Naive thymus-derived CD4-positive, alpha-beta T cell (primary cell): ENCODE measurements at regions not wholly inside any gene's neighbourhood (a gene's known extent, or its start where the extent isn't known, plus 50 kb on each side); places are given as distances from the start of the nearest gene placed in this dataset.
"Not testable (repeated sequence)": the region's sequence is repeated elsewhere in the genome, so short reads cannot be mapped to it uniquely, and the experiment has no call there.

Source experiments
- ATAC-seq: fragments of 150-1000 bp; cut with Tn5 transposase; 2 replicates; pipeline ENCODE4 v1.10.0; 2021; ENCODE audit warnings: mild to moderate bottlenecking, moderate library complexity
- CTCF ChIA-PET: fragments of 350-600 bp; sonication (Branson Sonifier 250); formaldehyde crosslinking; loops from one replicate; lab custom pipeline; 2021; ENCODE audit warnings: antibody characterized with exemption; lab: Charles Lee
- POLR2A ChIA-PET: fragments of 350-600 bp; sonication (Branson Sonifier 250); formaldehyde crosslinking; loops from one replicate; lab custom pipeline; 2021; ENCODE audit warnings: antibody characterized with exemption, inconsistent platforms; lab: Charles Lee
- DNase-seq, 9 donors: peaks; one replicate each; pipeline versions ENCODE4 v3.0.0 to v3.0.0-alpha.2; 2020 to 2022; ENCODE audit warnings: mixed read lengths in 1 of 9
- H3K27ac ChIP-seq: one replicate; pipeline ENCODE4 v1.7.0; 2013; ENCODE audit warnings: mild to moderate bottlenecking, low read depth, low read length, moderate library complexity
- H3K27me3 ChIP-seq, 2 donors: one replicate each; pipeline ENCODE4 v1.7.0; 2013; ENCODE audit warnings: low read length in 2 of 2, mild to moderate bottlenecking in 2 of 2, moderate library complexity in 2 of 2; ENCODE audit not compliant: control insufficient read depth in 2 of 2, insufficient read depth in 2 of 2
- H3K36me3 ChIP-seq, 3 experiments: 1 replicate in 2 of 3; 2 replicates in 1 of 3; pipeline ENCODE4 v1.7.0; 2013; ENCODE audit warnings: low read length in 3 of 3, mild to moderate bottlenecking in 3 of 3, moderate library complexity in 1 of 3; ENCODE audit not compliant: insufficient read depth in 3 of 3, control insufficient read depth in 2 of 3
- H3K4me1 ChIP-seq, 2 donors: one replicate each; pipeline ENCODE4 v1.7.0; 2013; ENCODE audit warnings: low read length in 2 of 2, mild to moderate bottlenecking in 2 of 2, moderate library complexity in 1 of 2; ENCODE audit not compliant: control insufficient read depth in 2 of 2, insufficient read depth in 2 of 2
- H3K4me3 ChIP-seq: 2 replicates; pipeline ENCODE4 v1.7.0; 2013; ENCODE audit warnings: mild to moderate bottlenecking, low read length
- H3K9me3 ChIP-seq, 3 experiments: 1 replicate in 2 of 3; 2 replicates in 1 of 3; pipeline ENCODE4 v1.7.0; 2013; ENCODE audit warnings: low read length in 3 of 3; ENCODE audit not compliant: control insufficient read depth in 2 of 3
- H3K27ac Mint-ChIP-seq, 9 donors: one replicate each; pipeline ENCODE4 v1.8.0; 2020 to 2022; ENCODE audit warnings: mixed read lengths in 9 of 9, mild to moderate bottlenecking in 8 of 9, moderate library complexity in 5 of 9, inconsistent platforms in 2 of 9
- H3K27me3 Mint-ChIP-seq, 5 donors: one replicate each; pipeline ENCODE4 v1.8.0; 2021 to 2022; ENCODE audit warnings: mixed read lengths in 5 of 5, mild to moderate bottlenecking in 1 of 5
- H3K36me3 Mint-ChIP-seq, 5 donors: one replicate each; pipeline ENCODE4 v1.8.0; 2020 to 2022; ENCODE audit warnings: mixed read lengths in 5 of 5, mild to moderate bottlenecking in 3 of 5, inconsistent platforms in 1 of 5
- H3K4me1 Mint-ChIP-seq, 7 donors: one replicate each; pipeline ENCODE4 v1.8.0; 2020 to 2022; ENCODE audit warnings: mixed read lengths in 7 of 7, mild to moderate bottlenecking in 3 of 7, inconsistent platforms in 1 of 7
- H3K4me3 Mint-ChIP-seq, 10 donors: one replicate each; pipeline ENCODE4 v1.8.0; 2020 to 2022; ENCODE audit warnings: mild to moderate bottlenecking in 10 of 10, mixed read lengths in 10 of 10, moderate library complexity in 6 of 10, inconsistent platforms in 2 of 10
- H3K9me3 Mint-ChIP-seq, 11 donors: one replicate each; pipeline ENCODE4 v1.8.0; 2020 to 2022; ENCODE audit warnings: mixed read lengths in 11 of 11, mild to moderate bottlenecking in 4 of 11, inconsistent platforms in 1 of 11, moderate library complexity in 1 of 11
- intact Hi-C, 2 donors: fragments of 100-400 bp; cut with micrococcal nuclease; formaldehyde crosslinking; loops; one replicate each; pipeline ENCODE4 v1.15.1; 2023

- Mint-ChIP-seq H3K27me3 (no peaks in the 10 kb centered on the region), H3K4me1 (no peaks in the 10 kb centered on the region), H3K27ac (no peak overlapping the region), H3K9me3 (peaks cover 0 to 12% (median 1%) of the 10 kb centered on the region in 11 donors), H3K36me3 (no peaks in the 10 kb centered on the region), H3K4me3 (no peak overlapping the region)
- CTCF ChIA-PET = no interaction called here
- Histone ChIP-seq H3K36me3 (no peaks in the 10 kb centered on the region), H3K4me1 (no peaks in the 10 kb centered on the region), H3K9me3 (no peaks in the 10 kb centered on the region), H3K4me3 (no peak overlapping the region), H3K27me3 (no peaks in the 10 kb centered on the region), H3K27ac (no peak overlapping the region)
- DNase-seq (no peak), ATAC-seq (no peak)
- intact Hi-C loops = no loop called here
- POLR2A ChIA-PET = no interaction called here
Measured at GRCh38 chr10:64881257-64881656, 1360.1 kb downstream of the REEP3 start.

GRCh38 chr10:64896582-64896981 lies 1375.4 kb downstream of the REEP3 start:
- Mint-ChIP-seq H3K4me1 (no peaks in the 10 kb centered on the region), H3K27me3 (no peaks in the 10 kb centered on the region), H3K27ac (no peak overlapping the region), H3K9me3 (peaks cover 2 to 30% (median 16%) of the 10 kb centered on the region in 11 donors), H3K4me3 (no peak overlapping the region), H3K36me3 (no peaks in the 10 kb centered on the region)
- ChIA-PET POLR2A (no interaction called here), CTCF (no interaction called here)
- Histone ChIP-seq H3K9me3 (peaks cover 0 to 5% (median 0%) of the 10 kb centered on the region in 3 experiments), H3K4me3 (no peak overlapping the region), H3K27ac (no peak overlapping the region), H3K27me3 (no peaks in the 10 kb centered on the region), H3K4me1 (no peaks in the 10 kb centered on the region), H3K36me3 (no peaks in the 10 kb centered on the region)
- intact Hi-C loops = no loop called here
- no peak for DNase-seq
- ATAC-seq = no peak

- H3K4me3 ChIP-seq, intact Hi-C loops, H3K4me3 Mint-ChIP-seq, CTCF ChIA-PET, H3K27me3 ChIP-seq, H3K4me1 ChIP-seq, H3K27ac ChIP-seq, POLR2A ChIA-PET, H3K4me1 Mint-ChIP-seq, H3K27ac Mint-ChIP-seq, H3K27me3 Mint-ChIP-seq, H3K9me3 Mint-ChIP-seq, H3K36me3 ChIP-seq, H3K9me3 ChIP-seq, DNase-seq, H3K36me3 Mint-ChIP-seq, ATAC-seq: not testable (repeated sequence)
Measured at GRCh38 chr10:64906311-64906710, 1385.1 kb downstream of the REEP3 start.

- H3K4me3 Mint-ChIP-seq, CTCF ChIA-PET, POLR2A ChIA-PET: not testable (repeated sequence)
Measured at GRCh38 chr10:64924306-64924705, 1403.1 kb downstream of the REEP3 start.

GRCh38 chr10:64952042-64952441 lies 1430.8 kb downstream of the REEP3 start:
- no peaks in the 10 kb centered on the region for H3K4me1 Mint-ChIP-seq
- no peaks in the 10 kb centered on the region for H3K27me3 Mint-ChIP-seq
- peaks cover 1 to 27% (median 7%) of the 10 kb centered on the region in 11 donors for H3K9me3 Mint-ChIP-seq
- Histone ChIP-seq H3K4me3 (no peak overlapping the region), H3K27me3 (no peaks in the 10 kb centered on the region), H3K4me1 (no peaks in the 10 kb centered on the region), H3K9me3 (no peaks in the 10 kb centered on the region), H3K27ac (no peak overlapping the region), H3K36me3 (no peaks in the 10 kb centered on the region)
- no peaks in the 10 kb centered on the region for H3K36me3 Mint-ChIP-seq
- no peak overlapping the region for H3K4me3 Mint-ChIP-seq
- CTCF ChIA-PET = interaction anchor here (0.6 kb wide), 1 partner anchor 317 kb away, joined by 4 read pairs; no protein-coding TSS in a partner anchor
- intact Hi-C loops = no loop called here
- POLR2A ChIA-PET = no interaction called here
- no peak for ATAC-seq
- no peak for DNase-seq
- H3K27ac Mint-ChIP-seq = no peak overlapping the region

More at GRCh38 chr10:64924306-64924705, 1403.1 kb downstream of the REEP3 start:
- intact Hi-C loops, H3K4me1 ChIP-seq, H3K4me1 Mint-ChIP-seq, H3K9me3 ChIP-seq, H3K27ac ChIP-seq, H3K27me3 Mint-ChIP-seq, ATAC-seq, H3K36me3 ChIP-seq, H3K36me3 Mint-ChIP-seq, H3K27ac Mint-ChIP-seq, H3K27me3 ChIP-seq, DNase-seq, H3K4me3 ChIP-seq: not testable (repeated sequence)
- H3K9me3 Mint-ChIP-seq = peaks cover 0 to 29% (median 15%) of the 10 kb centered on the region in 11 donors

- Mint-ChIP-seq H3K36me3 (no peaks in the 10 kb centered on the region), H3K9me3 (peaks cover 0 to 17% (median 6%) of the 10 kb centered on the region in 11 donors), H3K27me3 (no peaks in the 10 kb centered on the region), H3K27ac (no peak overlapping the region), H3K4me1 (no peaks in the 10 kb centered on the region), H3K4me3 (no peak overlapping the region)
- CTCF ChIA-PET = no interaction called here
- Histone ChIP-seq H3K4me3 (no peak overlapping the region), H3K27ac (no peak overlapping the region), H3K9me3 (no peaks in the 10 kb centered on the region), H3K36me3 (no peaks in the 10 kb centered on the region), H3K27me3 (no peaks in the 10 kb centered on the region), H3K4me1 (no peaks in the 10 kb centered on the region)
- POLR2A ChIA-PET = no interaction called here
- DNase-seq = no peak
- ATAC-seq = no peak
- intact Hi-C loops = no loop called here
Measured at GRCh38 chr10:64956441-64956840, 1435.2 kb downstream of the REEP3 start.

GRCh38 chr10:64959116-64959515 lies 1437.9 kb downstream of the REEP3 start:
- ChIA-PET POLR2A (no interaction called here), CTCF (no interaction called here)
- Mint-ChIP-seq H3K4me1 (no peaks in the 10 kb centered on the region), H3K27me3 (no peaks in the 10 kb centered on the region), H3K4me3 (no peak overlapping the region), H3K9me3 (peaks cover 0 to 10% (median 3%) of the 10 kb centered on the region in 11 donors), H3K36me3 (no peaks in the 10 kb centered on the region), H3K27ac (no peak overlapping the region)
- DNase-seq (no peak), ATAC-seq (no peak)
- no peaks in the 10 kb centered on the region for H3K36me3 ChIP-seq
- intact Hi-C loops = no loop called here
- H3K27me3 ChIP-seq = no peaks in the 10 kb centered on the region
- H3K4me1 ChIP-seq = no peaks in the 10 kb centered on the region
- H3K4me3 ChIP-seq = no peak overlapping the region
- no peaks in the 10 kb centered on the region for H3K9me3 ChIP-seq
- H3K27ac ChIP-seq = no peak overlapping the region
